Central memory CD8-positive, alpha-beta T cell (primary cell): ENCODE measurements at regions not wholly inside any gene's neighbourhood (a gene's known extent, or its start where the extent isn't known, plus 50 kb on each side); places are given as distances from the start of the nearest gene placed in this dataset.

Experiments used
- ATAC-seq: fragments of 150-1000 bp; cut with Tn5 transposase; replicated peaks from 2 replicates; pipeline ENCODE4 v1.10.0; 2022; ENCODE audit warnings: mild to moderate bottlenecking, moderate FRiP score, moderate number of reproducible peaks; ENCODE audit not compliant: poor library complexity, severe bottlenecking; ENCODE audit errors: extremely low read depth
- DNase-seq, 2 donors: peaks; one replicate each; pipeline ENCODE4 v3.0.0; 2021; ENCODE audit warnings: low spot score in 2 of 2
- H3K27ac Mint-ChIP-seq: one replicate; pipeline ENCODE4 v1.8.0; 2022; ENCODE audit warnings: low read depth, mild to moderate bottlenecking, moderate library complexity, mixed read lengths
- H3K27me3 Mint-ChIP-seq: one replicate; pipeline ENCODE4 v1.8.0; 2022; ENCODE audit warnings: mixed read lengths
- H3K36me3 Mint-ChIP-seq: one replicate; pipeline ENCODE4 v1.8.0; 2022; ENCODE audit warnings: mild to moderate bottlenecking, moderate library complexity, mixed read lengths; ENCODE audit not compliant: insufficient read depth
- H3K4me1 Mint-ChIP-seq: one replicate; pipeline ENCODE4 v1.8.0; 2022; ENCODE audit warnings: mixed read lengths
- H3K4me3 Mint-ChIP-seq: one replicate; pipeline ENCODE4 v1.8.0; 2022; ENCODE audit warnings: mild to moderate bottlenecking, moderate library complexity, mixed read lengths
- H3K9me3 Mint-ChIP-seq: one replicate; pipeline ENCODE4 v1.8.0; 2022; ENCODE audit warnings: mixed read lengths

- no peaks in the 10 kb centered on the region for H3K9me3 Mint-ChIP-seq
- no peaks in the 10 kb centered on the region for H3K27me3 Mint-ChIP-seq
- no peaks in the 10 kb centered on the region for H3K36me3 Mint-ChIP-seq
- H3K27ac Mint-ChIP-seq, result no peak overlapping the region
- ATAC-seq (no peak), DNase-seq (no peak)
- no peaks in the 10 kb centered on the region for H3K4me1 Mint-ChIP-seq
- H3K4me3 Mint-ChIP-seq, result no peak overlapping the region
These were observed 191.0 kb downstream of the IRF8 start for GRCh38 chr16:86089991-86090390.

GRCh38 chr16:86090461-86091170 lies 191.7 kb downstream of the IRF8 start:
- Mint-ChIP-seq H3K9me3 (no peaks in the 10 kb centered on the region), H3K4me1 (no peaks in the 10 kb centered on the region), H3K27ac (no peak overlapping the region), H3K4me3 (no peak overlapping the region), H3K27me3 (no peaks in the 10 kb centered on the region), H3K36me3 (no peaks in the 10 kb centered on the region)
- no peak for DNase-seq
- no peak for ATAC-seq

- H3K9me3 Mint-ChIP-seq, result no peaks in the 10 kb centered on the region
- no peaks in the 10 kb centered on the region for H3K27me3 Mint-ChIP-seq
- no peak overlapping the region for H3K27ac Mint-ChIP-seq
- H3K4me3 Mint-ChIP-seq, result no peak overlapping the region
- no peak for DNase-seq
- ATAC-seq, result no peak
- H3K36me3 Mint-ChIP-seq, result no peaks in the 10 kb centered on the region
- no peaks in the 10 kb centered on the region for H3K4me1 Mint-ChIP-seq
These were observed 193.0 kb downstream of the IRF8 start for GRCh38 chr16:86091976-86092375.

- Mint-ChIP-seq H3K27ac (no peak overlapping the region), H3K4me3 (no peak overlapping the region), H3K27me3 (no peaks in the 10 kb centered on the region), H3K9me3 (no peaks in the 10 kb centered on the region), H3K4me1 (no peaks in the 10 kb centered on the region), H3K36me3 (no peaks in the 10 kb centered on the region)
- no peak for ATAC-seq
- DNase-seq, result no peak
These were observed 193.9 kb downstream of the IRF8 start for GRCh38 chr16:86092586-86093480.

- Mint-ChIP-seq H3K36me3 (no peaks in the 10 kb centered on the region), H3K27ac (no peak overlapping the region), H3K9me3 (no peaks in the 10 kb centered on the region), H3K4me3 (no peak overlapping the region), H3K27me3 (no peaks in the 10 kb centered on the region), H3K4me1 (no peaks in the 10 kb centered on the region)
- DNase-seq (no peak), ATAC-seq (no peak)
These were observed 195.1 kb downstream of the IRF8 start for GRCh38 chr16:86093801-86094750.

GRCh38 chr16:86095131-86095752 lies 196.3 kb downstream of the IRF8 start:
- no peak for ATAC-seq
- no peaks in the 10 kb centered on the region for H3K36me3 Mint-ChIP-seq
- no peak overlapping the region for H3K4me3 Mint-ChIP-seq
- H3K27ac Mint-ChIP-seq, result no peak overlapping the region
- no peaks in the 10 kb centered on the region for H3K4me1 Mint-ChIP-seq
- DNase-seq, result no peak
- no peaks in the 10 kb centered on the region for H3K27me3 Mint-ChIP-seq
- H3K9me3 Mint-ChIP-seq, result no peaks in the 10 kb centered on the region

- no peaks in the 10 kb centered on the region for H3K9me3 Mint-ChIP-seq
- H3K4me1 Mint-ChIP-seq, result no peaks in the 10 kb centered on the region
- DNase-seq, result no peak
- no peaks in the 10 kb centered on the region for H3K27me3 Mint-ChIP-seq
- ATAC-seq, result no peak
- no peak overlapping the region for H3K4me3 Mint-ChIP-seq
- no peak overlapping the region for H3K27ac Mint-ChIP-seq
- H3K36me3 Mint-ChIP-seq, result no peaks in the 10 kb centered on the region
These were observed 197.0 kb downstream of the IRF8 start for GRCh38 chr16:86095906-86096485.

- Mint-ChIP-seq H3K36me3 (no peaks in the 10 kb centered on the region), H3K4me3 (no peak overlapping the region), H3K9me3 (no peaks in the 10 kb centered on the region), H3K27ac (no peak overlapping the region), H3K4me1 (no peaks in the 10 kb centered on the region), H3K27me3 (no peaks in the 10 kb centered on the region)
- ATAC-seq, result no peak
- DNase-seq, result no peak
These were observed 197.9 kb downstream of the IRF8 start for GRCh38 chr16:86096850-86097249.

GRCh38 chr16:86099326-86099725 lies 200.4 kb downstream of the IRF8 start:
- Mint-ChIP-seq H3K36me3 (no peaks in the 10 kb centered on the region), H3K27ac (no peak overlapping the region), H3K9me3 (no peaks in the 10 kb centered on the region), H3K4me1 (no peaks in the 10 kb centered on the region), H3K4me3 (no peak overlapping the region), H3K27me3 (no peaks in the 10 kb centered on the region)
- DNase-seq (no peak), ATAC-seq (no peak)

GRCh38 chr16:86100205-86101136 lies 201.5 kb downstream of the IRF8 start:
- no peak for DNase-seq
- no peak overlapping the region for H3K27ac Mint-ChIP-seq

More at GRCh38 chr16:86100205-86101136, 201.5 kb downstream of the IRF8 start:
- ATAC-seq, result no peak
- H3K4me3 Mint-ChIP-seq, result no peak overlapping the region
- no peaks in the 10 kb centered on the region for H3K9me3 Mint-ChIP-seq
- no peaks in the 10 kb centered on the region for H3K27me3 Mint-ChIP-seq
- no peaks in the 10 kb centered on the region for H3K36me3 Mint-ChIP-seq
- H3K4me1 Mint-ChIP-seq, result no peaks in the 10 kb centered on the region
